Natural killer cell (primary cell): ENCODE measurements at regions not wholly inside any gene's neighbourhood (a gene's known extent, or its start where the extent isn't known, plus 50 kb on each side); places are given as distances from the start of the nearest gene placed in this dataset.

Experiments
- ATAC-seq, 3 donors: fragments of 150-1000 bp in 2 of 3; fragments of 200-7000 bp in 1 of 3; cut with Tn5 transposase; 1 replicate in 1 of 3; 2 replicates in 2 of 3; pipeline ENCODE4 v1.10.0; 2021; ENCODE audit warnings: mild to moderate bottlenecking in 2 of 3, moderate library complexity in 2 of 3
- DNase-seq, 2 donors: peaks; one replicate each; pipeline versions ENCODE4 v3.0.0 to v3.0.0-alpha.2; 2013 to 2021; ENCODE audit warnings: mixed read lengths in 1 of 2
- H3K27ac ChIP-seq: one replicate; pipeline ENCODE4 v1.5.1; 2013; ENCODE audit warnings: mild to moderate bottlenecking, low read length
- H3K27me3 ChIP-seq: one replicate; pipeline ENCODE4 v1.6.1; 2013; ENCODE audit warnings: low read length; ENCODE audit not compliant: control insufficient read depth, insufficient read depth
- H3K36me3 ChIP-seq: one replicate; pipeline ENCODE4 v1.6.1; 2013; ENCODE audit warnings: low read length; ENCODE audit not compliant: control insufficient read depth, insufficient read depth
- H3K4me1 ChIP-seq: one replicate; pipeline ENCODE4 v1.6.1; 2013; ENCODE audit warnings: low read length; ENCODE audit not compliant: control insufficient read depth, insufficient read depth
- H3K4me3 ChIP-seq: one replicate; pipeline ENCODE4 v1.5.1; 2013; ENCODE audit warnings: low read length
- H3K9me3 ChIP-seq: one replicate; pipeline ENCODE4 v1.6.1; 2013; ENCODE audit warnings: low read length; ENCODE audit not compliant: control insufficient read depth, insufficient read depth
- H3K27ac Mint-ChIP-seq, 2 donors: one replicate each; pipeline ENCODE4 v1.8.0; 2022; ENCODE audit warnings: mild to moderate bottlenecking in 2 of 2, mixed read lengths in 2 of 2, moderate library complexity in 1 of 2
- H3K27me3 Mint-ChIP-seq, 2 donors: one replicate each; pipeline ENCODE4 v1.8.0; 2022; ENCODE audit warnings: low read depth in 2 of 2, mixed read lengths in 2 of 2
- H3K36me3 Mint-ChIP-seq: one replicate; pipeline ENCODE4 v1.8.0; 2022; ENCODE audit warnings: mixed read lengths
- H3K4me1 Mint-ChIP-seq, 2 donors: one replicate each; pipeline ENCODE4 v1.8.0; 2022; ENCODE audit warnings: mixed read lengths in 2 of 2
- H3K4me3 Mint-ChIP-seq: one replicate; pipeline ENCODE4 v1.8.0; 2022; ENCODE audit warnings: mild to moderate bottlenecking, moderate library complexity, mixed read lengths
- H3K9me3 Mint-ChIP-seq, 2 donors: one replicate each; pipeline ENCODE4 v1.8.0; 2022; ENCODE audit warnings: mixed read lengths in 2 of 2
- WGBS: methylation state at CpG from one replicate; pipeline ENCODE4 v1.1.7; 2013; ENCODE audit warnings: missing lambda C conversion rate; ENCODE audit not compliant: insufficient coverage; 5-methylcytosine and 5-hydroxymethylcytosine counted together
- intact Hi-C: fragments of 100-400 bp; cut with micrococcal nuclease; formaldehyde crosslinking; loops from one replicate; pipeline ENCODE4 v1.14.2; 2022
- TF ChIP-seq, protein P1 (sequence below): fragments of 200-600 bp; IDR thresholded peaks from one replicate; pipeline ENCODE4 v1.8.0; 2022; ENCODE audit warnings: antibody characterized with exemption

DNA sequence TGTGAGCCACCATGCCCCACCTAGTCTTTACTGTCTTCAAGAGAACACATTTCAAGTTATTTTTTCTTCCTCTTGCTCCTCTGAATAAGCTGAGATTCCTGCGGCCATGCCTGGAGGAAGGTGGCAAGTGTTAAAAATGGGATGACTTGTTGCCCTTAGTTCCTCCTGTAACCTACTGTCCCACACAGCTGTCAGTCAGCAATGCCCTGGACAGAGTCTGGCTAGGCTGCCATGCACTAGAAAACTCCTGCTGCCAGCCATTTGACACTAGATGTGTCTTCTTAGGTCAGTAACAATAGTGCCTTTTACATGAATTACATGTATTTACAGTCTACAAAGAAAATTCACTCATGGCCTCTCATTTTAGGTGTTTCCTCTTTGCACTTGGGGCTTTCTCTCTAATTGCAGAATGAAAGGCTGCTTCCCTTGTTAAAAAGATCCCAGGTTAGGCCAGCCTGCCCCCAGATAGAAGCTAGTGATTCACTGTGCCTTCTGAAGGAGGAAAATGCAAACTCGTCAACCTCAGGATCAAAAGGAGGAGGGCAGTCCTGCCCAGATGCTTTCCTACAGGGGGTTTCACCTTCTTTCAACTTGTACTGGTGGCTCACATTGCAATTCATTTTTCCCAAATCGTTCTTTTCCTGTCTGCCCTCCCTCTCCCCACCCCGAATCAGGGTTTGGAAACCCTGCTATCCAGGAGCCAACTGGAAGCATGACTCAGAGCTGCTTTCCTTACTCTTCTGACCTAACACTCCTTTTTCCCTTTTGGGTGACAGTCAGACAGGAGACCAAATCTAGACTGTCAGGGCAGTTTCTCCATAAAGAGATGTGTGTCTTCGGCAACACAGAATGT is 136.6 kb downstream of the SPAG6 start:
- Histone ChIP-seq H3K36me3 (no peaks in the 10 kb centered on the region), H3K4me1 (peaks cover 20% of the 10 kb centered on the region), H3K4me3 (no peak overlapping the region), H3K9me3 (no peaks in the 10 kb centered on the region), H3K27ac (no peak overlapping the region), H3K27me3 (peaks cover 19% of the 10 kb centered on the region)
- H3K9me3 Mint-ChIP-seq, result no peaks in the 10 kb centered on the region
- ATAC-seq (no peak), DNase-seq (no peak)
- WGBS, result 79% methylated on average over 4 of the region's 5 CpGs
- no peak overlapping the region for H3K4me3 Mint-ChIP-seq
- H3K36me3 Mint-ChIP-seq, result no peaks in the 10 kb centered on the region
- TF ChIP-seq, protein P1, sequence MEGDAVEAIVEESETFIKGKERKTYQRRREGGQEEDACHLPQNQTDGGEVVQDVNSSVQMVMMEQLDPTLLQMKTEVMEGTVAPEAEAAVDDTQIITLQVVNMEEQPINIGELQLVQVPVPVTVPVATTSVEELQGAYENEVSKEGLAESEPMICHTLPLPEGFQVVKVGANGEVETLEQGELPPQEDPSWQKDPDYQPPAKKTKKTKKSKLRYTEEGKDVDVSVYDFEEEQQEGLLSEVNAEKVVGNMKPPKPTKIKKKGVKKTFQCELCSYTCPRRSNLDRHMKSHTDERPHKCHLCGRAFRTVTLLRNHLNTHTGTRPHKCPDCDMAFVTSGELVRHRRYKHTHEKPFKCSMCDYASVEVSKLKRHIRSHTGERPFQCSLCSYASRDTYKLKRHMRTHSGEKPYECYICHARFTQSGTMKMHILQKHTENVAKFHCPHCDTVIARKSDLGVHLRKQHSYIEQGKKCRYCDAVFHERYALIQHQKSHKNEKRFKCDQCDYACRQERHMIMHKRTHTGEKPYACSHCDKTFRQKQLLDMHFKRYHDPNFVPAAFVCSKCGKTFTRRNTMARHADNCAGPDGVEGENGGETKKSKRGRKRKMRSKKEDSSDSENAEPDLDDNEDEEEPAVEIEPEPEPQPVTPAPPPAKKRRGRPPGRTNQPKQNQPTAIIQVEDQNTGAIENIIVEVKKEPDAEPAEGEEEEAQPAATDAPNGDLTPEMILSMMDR, result no peak
- intact Hi-C loops, result no loop called here
- H3K27ac Mint-ChIP-seq, result no peak overlapping the region
- peaks cover 8 to 24% of the 10 kb centered on the region in 2 donors for H3K4me1 Mint-ChIP-seq
- peaks cover 43 to 46% of the 10 kb centered on the region in 2 donors for H3K27me3 Mint-ChIP-seq

DNA sequence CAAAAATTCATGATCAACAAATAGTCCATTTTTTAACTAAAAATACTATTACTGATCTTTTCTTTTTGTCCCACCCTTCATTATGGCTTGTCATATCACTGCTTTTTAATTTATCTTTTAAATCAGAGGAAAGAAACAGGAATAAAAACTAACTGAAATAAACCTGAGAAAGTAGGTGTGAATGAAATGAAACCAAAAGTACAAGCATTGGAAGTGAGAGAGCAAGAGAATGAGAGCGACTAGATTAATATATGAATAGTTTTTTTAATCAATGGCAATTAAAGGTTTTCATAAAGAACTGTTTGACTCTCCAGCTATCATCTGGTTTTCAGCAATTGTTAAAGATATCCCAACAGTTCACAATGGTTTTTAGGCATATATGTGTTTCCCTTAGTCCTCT is 137.8 kb downstream of the SPAG6 start:
- Mint-ChIP-seq H3K36me3 (no peaks in the 10 kb centered on the region), H3K27me3 (peaks cover 46 to 49% of the 10 kb centered on the region in 2 donors), H3K27ac (no peak overlapping the region), H3K9me3 (no peaks in the 10 kb centered on the region), H3K4me3 (peak overlapping the region; percentile 4), H3K4me1 (peaks cover 6 to 13% of the 10 kb centered on the region in 2 donors)
- Histone ChIP-seq H3K4me1 (peaks cover 7% of the 10 kb centered on the region), H3K27ac (no peak overlapping the region), H3K4me3 (no peak overlapping the region), H3K36me3 (no peaks in the 10 kb centered on the region), H3K9me3 (no peaks in the 10 kb centered on the region), H3K27me3 (peaks cover 7% of the 10 kb centered on the region)
- TF ChIP-seq, protein P1, result no peak
- 43% methylated on average over 1 of the region's 1 CpG for WGBS
- DNase-seq (no peak), ATAC-seq (no peak)
- intact Hi-C loops, result no loop called here
